CD4-positive, alpha-beta T cell treated with Interferon alpha-2 for 1 hour (primary cell): ENCODE measurements at regions not wholly inside any gene's neighbourhood (a gene's known extent, or its start where the extent isn't known, plus 50 kb on each side); places are given as distances from the start of the nearest gene placed in this dataset.

Experiments used
- DNase-seq, 2 donors: peaks; one replicate each; pipeline ENCODE4 v3.0.0-alpha.2; 2020 to 2022

GRCh38 chr11:62073061-62073460 is 50.8 kb upstream of the INCENP start:
- DNase-seq = no peak

DNA sequence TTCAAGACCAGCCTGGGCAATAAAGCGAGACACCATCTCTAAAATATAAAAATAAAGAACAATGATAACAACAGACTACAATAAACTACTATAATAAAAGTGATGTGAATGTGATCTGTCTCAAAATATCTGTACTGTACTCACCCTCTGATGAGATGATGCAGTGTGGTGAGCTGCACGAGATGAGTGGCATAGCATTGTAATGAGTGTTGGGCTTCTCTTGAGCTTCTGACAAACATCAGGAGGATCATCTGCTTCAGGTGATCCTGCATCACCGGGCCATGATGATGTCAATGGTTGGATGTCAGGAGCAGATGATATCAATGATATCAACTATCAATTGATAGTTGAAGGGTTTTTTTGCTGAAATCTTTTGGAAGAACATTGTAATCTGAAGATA is 52.4 kb upstream of the INCENP start:
- no peak for DNase-seq

GRCh38 chr11:62069986-62070919 is 53.6 kb upstream of the INCENP start:
- no peak for DNase-seq

DNA sequence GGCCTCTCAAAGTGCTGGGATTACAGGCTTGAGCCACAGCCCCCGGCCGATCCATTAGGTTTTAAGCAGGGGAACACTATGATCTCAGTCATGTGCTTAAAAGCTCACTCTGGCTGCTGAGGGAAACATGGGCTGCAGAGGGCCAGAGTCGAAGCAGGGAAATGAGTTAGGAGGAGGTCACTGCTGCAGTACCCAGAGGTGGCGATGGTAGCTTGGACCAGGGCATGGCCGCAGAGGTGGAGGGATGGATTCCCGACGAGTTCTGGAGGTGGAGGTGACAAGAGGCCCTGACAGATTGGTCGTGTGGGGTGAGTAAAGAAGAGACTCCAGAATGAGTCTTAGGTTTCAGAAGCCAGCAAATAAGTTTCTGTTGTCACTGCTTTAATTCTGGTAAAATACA is 54.4 kb upstream of the INCENP start:
- no peak for DNase-seq

GRCh38 chr11:62068730-62069129 is 55.1 kb upstream of the INCENP start:
- DNase-seq = no peak

DNA sequence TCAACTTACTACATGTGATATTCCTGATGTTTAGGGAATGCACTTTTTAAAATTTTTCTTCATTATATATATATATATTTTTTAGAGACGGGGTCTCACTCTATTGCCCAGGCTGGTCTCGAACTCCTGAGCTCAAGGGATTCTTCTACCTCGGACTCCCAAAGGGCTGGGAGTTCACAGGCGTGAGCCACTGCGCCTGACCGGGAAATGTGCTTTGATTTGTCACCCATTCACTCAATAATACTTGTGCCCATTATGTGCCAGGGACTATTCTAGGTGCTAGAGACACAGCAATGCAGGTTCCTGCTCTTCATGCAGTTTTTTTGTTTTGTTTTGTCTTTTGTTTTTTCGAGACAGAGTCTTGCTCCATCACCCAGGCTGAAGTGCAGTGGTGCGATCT is 56.1 kb upstream of the INCENP start:
- DNase-seq = no peak

DNA sequence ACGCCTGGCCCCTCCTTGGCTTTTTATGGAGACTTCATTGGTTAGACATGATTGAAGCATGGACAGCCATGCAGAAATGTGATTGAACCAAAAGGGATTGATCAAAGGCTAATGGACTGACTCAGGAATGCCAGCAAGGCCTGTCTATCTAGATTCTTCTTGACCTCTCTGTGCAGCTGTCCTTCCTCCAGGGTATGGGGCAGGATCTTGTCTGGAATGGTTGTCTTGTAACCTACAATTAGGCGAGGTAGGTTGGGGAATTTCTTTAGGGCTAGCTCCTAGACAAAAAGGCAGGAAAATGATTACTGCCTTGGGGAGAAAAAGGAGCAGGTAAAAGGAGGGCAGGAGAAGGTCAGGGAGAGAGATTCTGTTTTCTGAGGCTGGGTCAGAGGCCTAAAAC is 59.6 kb upstream of the INCENP start:
- DNase-seq = no peak

- DNase-seq = no peak
These were observed 61.5 kb upstream of the INCENP start for GRCh38 chr11:62062223-62062861.

DNA sequence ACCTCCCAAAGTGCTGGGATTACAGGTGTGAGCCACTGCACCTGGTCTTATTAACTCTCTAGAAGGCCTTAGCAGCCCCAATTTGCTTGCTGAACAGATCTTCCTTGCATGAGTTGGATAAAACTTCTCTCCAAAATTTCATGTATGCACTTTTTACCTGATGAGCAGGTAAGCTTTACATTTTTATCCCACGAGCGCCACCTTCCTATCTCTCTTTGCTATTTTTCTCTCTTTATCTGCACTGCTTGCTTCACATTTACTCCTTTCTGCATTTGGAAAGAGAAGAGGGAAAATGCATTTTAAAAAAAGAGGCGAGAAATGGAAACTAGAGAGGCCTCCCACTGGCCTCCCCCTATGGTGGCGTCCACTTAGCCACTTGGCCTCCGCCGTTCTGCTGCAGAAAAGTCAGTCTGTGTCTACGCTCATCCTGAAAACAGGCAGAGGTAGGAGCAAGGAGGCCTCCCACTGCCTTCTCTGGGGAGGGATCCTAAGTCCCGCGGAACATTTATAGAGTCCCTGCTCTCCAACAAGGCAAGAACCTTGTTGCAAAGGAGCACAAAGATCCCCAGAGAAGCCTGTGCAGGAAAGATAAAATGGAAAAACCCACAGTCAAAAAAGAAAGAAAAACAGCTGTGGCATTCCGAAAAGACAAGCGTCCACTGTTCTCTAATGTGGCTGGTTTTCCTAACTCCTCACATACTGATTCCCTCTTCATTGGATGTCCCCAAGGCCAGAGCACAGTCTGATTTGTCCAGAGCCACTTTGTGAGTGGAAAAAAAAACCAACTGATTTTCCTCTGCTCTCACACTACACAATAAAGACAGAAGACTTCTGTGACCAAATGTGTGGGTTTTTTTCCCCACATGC is 62.2 kb upstream of the INCENP start:
- DNase-seq = no peak

DNA sequence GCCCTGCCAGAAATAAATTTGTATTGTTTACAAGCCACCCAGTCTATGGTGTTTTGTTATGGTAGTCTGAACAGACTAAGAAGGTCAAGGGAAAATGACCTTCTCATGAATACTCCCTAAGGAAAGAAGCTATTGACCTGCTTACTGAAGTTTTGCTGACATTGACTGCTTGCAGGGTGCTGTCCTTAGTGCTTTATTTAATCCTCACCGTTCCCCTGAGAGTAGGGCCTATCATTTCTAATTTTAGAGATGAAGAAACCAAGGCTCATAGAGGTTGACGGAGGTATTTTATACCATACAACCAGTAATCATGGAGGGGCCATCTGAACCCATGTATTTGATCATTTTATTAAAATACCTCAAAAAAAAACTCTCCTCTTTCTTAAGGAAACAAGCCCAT is 66.7 kb upstream of the INCENP start:
- no peak for DNase-seq

DNA sequence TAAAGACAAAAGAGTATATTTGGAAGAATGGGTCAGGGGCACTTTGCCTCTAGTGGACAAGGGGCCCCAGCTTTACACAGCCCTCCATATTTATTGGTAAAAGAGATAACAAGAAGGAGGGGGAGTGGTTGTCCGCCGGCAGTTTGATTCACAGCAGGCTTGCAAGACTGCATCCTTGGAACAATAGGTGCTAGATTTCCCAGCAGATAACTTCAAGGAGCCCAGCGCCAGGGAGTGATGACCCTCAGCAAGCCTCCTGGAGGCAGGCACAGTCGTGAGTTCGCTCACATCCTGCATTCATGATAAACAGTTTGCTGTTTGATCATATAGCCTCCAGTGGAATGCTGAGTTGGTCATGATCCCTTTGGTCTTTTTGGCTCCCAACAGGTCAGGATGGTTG is 67.8 kb upstream of the INCENP start:
- no peak for DNase-seq

DNA sequence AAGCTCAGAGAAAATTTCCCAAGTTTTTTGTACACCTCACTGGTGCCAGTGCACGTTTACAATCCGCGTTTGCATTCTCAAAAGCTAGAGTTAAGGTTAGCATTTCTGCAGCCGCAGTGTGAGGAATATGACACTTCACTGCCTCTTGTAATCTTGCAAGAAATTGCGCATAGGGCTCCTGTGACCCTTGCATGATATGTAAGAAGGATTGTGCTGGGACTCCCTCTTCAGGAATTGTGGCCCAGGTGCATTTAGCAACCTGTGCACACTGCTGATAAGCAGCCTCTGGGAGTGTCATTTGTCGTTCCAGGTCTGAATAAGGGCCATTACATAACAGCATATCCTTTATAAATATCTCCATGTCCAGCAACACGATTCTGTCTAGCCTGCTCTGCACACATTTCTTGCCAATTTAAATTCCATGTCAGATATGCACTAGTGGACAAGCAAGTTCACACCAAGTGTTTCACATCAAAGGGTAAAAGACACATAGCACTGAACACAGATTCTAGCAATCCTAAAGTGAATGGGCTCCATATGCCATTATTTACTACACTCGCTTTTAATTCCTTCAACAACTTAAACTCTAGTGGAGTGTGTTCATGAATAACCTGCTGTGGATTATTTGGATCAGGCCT is 69.2 kb upstream of the INCENP start:
- peak; percentile 26 to 38 for DNase-seq

DNA sequence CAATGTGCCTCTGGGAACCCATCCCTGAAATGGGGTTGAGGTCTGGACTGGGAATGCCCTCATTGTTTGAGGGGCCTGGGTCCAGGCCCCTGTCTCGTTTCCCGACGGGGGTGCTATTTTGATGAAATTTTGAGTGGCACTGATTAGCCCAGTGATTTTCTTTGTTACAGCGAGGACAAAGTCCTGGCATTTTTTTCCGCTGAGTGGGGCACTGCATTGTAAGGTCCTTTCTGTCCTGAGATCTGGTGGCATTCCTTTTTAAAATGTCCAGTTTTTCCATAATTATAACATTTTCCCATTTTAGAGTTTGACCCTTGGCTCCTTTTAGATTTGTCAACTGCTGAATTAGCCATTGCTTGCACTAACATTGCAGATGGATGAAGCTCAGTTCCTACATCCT is 69.7 kb upstream of the INCENP start:
- DNase-seq = no peak

DNA sequence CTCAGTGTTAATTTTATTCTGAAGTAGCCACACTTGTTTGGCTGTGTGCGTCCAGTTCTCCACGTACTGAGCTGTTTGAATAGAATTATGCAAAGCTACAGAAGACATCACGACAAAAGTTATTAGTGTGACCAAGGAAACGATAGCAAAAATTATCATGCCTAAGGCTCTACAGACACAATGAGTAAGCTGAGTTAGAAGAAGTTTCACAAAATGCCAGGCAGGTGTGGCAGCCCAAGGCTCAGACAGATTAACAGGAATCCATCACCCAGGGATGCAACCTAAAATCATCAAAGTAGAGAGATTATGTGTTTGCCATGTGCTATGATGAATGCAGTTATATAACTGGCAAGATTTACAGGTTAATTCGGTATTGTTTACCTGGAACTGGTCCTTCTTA is 73.1 kb upstream of the INCENP start:
- no peak for DNase-seq

DNA sequence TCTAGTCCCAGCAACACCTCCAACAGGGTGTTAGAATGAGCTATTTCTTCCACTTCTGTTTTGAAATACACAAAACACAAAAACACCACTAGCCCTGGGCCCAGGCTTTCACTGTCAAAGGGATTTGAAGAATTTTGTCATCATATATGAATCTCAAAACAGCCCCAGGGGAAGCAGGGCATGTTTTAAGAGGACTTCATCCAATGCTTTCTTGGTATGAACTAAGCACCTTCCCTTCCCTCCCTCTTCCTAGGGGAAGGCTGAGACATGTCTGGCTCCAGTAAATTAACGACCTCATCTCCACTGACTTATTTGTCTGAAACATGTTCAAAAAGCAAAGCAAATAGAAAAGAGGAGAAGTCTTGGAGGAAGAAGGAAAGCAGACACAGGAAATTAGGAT is 75.7 kb upstream of the INCENP start:
- no peak for DNase-seq

GRCh38 chr11:62046568-62047100 is 77.2 kb upstream of the INCENP start:
- no peak for DNase-seq

GRCh38 chr11:62044639-62045121 is 77.2 kb upstream of the FTH1 start:
- DNase-seq = no peak

DNA sequence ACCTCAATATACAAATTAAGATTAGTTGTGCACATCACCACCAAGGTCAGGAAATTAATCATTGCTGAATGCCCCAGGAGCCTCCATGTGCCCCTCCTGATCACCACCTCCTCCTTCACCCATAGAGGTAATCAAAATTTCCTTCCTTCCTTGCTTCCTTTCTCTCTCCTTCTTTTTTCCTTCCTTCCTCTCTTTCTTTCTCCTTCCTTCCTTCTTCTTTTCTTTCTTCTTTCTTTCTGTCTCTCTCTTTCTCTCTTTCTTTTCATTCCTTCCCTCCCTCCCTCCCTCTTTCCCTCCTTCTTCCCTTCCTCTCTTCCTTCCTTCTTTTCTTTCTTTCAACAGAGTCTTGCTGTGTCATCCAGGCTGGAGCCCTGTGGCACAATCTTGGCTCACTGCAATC is 67.9 kb upstream of the FTH1 start:
- DNase-seq = no peak

- no peak for DNase-seq
These were observed 66.6 kb upstream of the FTH1 start for GRCh38 chr11:62034036-62034338.

GRCh38 chr11:62033191-62034035 is 66.0 kb upstream of the FTH1 start:
- peak; percentile 23 to 55 for DNase-seq

GRCh38 chr11:62030071-62030684 is 62.7 kb upstream of the FTH1 start:
- DNase-seq = no peak
